LHCN-M2 (cell line): ENCODE measurements at regions not wholly inside any gene's neighbourhood (a gene's known extent, or its start where the extent isn't known, plus 50 kb on each side); places are given as distances from the start of the nearest gene placed in this dataset.

ENCODE experiments used
- DNase-seq: peaks from one replicate; pipeline ENCODE4 v3.0.0-alpha.2; 2012; ENCODE audit warnings: low read depth

DNA sequence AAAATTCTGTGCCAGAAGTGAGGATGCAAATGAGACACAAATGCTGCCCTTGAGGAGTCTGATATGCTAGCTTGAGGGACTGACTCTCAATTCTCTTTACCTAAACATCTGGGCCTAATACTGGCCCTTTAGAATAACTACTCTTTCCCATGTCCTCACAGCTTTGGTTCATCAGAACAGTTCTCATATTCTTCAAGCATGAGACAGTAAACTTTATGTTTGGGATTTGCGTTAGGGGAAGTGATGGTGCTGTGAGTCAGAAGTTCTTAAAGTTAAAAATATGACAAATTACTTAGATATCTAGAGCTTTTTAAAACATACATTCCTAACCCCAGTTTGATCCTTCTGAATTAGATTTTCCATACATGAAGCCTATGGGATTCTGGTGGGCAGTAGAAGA lies 665.0 kb upstream of the RGMB start:
- DNase-seq, result peak; percentile 92

DNA sequence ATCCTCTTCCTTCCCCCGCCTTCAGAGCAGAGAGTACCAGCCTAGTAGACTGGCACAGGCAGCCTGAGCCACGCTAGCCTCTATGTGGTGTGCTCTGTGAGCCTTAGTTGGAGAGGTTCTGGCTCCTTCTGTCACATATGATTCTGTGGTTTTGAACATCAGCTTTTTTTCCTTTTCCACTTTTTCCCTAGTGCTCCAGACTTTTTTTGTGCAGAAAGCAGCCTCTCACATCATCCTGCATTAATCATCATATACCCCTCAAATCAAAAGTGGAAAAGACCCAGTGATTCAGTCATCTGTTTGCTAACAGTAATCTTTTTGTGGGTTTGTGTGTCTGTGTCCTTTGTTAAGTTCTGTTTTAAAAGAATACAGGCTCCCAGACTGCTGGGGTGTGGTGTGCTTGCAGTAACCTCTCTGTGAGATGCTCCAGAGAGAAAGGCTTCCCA lies 663.9 kb upstream of the RGMB start:
- peak; percentile 97 for DNase-seq

DNA sequence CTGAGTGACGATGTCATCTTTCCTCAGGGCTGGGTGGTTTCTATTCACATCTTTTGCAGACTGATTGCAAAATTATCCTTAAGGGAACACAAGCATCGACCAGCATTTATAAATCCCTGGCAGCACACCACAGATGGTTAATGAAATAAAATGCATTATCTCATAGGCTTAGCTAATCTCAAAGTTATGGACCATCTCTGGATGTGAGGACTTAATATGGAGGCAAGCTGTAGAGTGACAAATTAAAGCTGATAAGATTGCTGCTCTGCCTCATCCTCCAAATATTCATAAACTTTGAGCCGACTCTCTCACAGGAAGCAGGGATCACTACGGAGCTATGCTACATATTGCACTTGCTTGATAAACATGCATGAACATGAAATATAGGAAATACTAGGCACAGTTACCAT lies 663.2 kb upstream of the RGMB start:
- DNase-seq, result peak; percentile 57

DNA sequence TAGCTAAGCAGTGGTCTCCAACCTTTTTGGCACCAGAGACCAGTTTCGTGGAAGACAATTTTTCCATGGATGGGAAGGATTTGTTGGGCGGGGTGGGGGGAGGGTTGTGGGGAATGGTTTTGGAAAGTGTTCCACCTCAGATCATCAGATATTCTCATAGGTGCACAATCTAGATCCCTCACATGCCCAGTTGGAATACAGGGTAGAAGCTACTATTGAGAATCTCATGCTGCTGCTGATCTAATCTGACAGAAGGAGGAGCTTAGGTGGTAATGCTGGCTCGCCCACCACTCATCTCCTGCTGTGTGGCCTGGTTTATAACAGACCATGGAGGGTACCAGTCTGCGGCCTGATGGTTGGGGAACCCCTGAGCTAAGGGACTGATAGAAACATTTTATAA lies 662.7 kb upstream of the RGMB start:
- no peak for DNase-seq

DNA sequence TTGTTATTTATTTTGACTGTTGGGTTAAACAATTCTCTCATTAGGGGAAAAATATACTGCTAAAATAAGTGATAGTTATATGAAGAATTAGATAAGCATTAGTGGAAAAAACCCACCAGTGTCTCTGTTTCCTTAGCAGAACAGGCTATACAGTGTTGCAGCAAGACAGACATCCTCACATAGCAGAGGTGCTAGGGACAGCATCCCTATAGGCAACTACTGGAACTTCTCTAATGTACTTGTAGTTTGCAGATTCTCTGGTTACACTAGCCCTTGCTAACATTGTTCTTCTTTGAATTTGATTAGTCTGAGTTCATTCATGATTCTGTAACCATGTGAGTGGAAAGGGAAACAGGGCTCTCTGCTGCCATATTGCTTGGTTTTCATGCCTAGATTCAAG lies 661.8 kb upstream of the RGMB start:
- no peak for DNase-seq

DNA sequence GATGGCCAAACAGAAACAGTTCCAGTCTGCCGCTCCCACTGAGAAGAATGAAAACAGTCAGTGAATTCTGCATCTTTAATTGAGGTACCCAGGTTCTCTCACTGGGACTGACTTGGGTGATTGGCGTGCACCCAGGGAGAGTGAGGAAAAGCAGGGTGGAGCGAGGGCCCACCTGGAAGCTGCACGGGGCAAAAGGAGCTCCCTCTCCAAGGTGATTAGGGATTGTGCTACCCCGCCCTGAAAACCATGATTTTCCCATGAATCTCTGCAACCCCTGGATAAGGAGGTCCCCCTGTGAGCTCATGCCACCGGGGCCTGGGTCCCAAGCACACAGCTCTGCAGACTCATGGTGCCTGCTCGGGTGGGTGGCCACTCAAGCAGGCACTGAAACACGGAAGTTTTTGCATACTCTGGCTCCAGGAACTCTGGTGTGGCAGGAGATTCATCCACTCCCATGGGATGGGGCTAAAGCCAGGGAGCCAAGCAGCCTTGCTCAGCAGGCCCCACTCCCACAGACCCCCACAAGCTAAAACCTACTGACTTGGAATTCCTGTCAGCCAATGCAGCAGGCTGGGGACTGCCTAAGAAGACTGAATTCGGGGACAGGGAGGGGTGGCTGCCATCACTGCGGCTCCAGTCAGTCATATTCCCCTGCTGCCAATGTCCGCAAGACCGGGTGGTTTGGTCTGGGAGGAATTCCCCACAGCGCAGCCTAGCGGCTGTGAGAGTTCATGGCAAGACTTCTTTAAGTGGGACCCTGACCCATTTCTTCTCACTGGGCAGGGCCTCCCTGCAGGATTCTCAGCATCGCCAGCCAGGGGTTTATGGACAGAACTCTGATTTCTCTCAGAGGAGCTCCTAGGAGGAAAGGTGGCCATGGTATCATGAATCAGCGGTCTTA lies 652.2 kb upstream of the RGMB start:
- DNase-seq, result no peak

GRCh38 chr5:98128271-98128670 lies 645.2 kb upstream of the RGMB start:
- DNase-seq, result peak; percentile 10

GRCh38 chr5:98128846-98129245 lies 644.6 kb upstream of the RGMB start:
- no peak for DNase-seq

DNA sequence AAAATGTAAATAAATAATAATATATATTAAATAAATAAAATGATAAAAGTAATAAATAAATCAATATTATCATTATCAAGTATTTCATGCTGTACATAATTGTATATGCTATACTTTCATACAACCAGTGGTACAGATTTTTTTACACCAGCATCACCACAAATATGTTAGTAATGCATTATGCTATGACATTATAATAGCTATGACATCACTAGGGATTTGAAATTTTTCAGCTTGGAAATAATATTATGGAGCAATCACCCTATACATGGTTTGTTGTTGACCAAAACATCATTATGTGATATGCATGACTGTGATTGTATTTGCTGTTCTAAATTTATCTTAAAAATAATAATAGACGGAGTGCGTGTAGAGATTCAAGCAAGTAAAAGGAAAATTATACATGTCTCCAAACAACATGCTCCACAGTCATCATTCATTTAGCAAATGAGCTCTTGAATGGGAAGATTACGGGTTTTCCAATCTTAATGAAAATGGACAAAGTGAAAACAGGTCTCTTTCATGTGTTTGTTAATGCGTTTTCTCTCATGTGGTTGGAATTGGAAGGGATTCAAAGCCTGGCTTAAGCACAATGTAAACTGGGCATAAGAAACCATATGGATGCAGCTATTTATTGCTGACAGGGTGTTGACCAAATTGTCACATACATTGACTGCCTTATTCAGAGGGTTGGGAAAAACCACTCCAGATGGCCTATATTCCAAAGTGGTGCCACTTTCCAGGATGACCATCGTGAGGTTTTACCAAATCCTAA lies 643.0 kb upstream of the RGMB start:
- DNase-seq, result no peak

- DNase-seq, result no peak
Measured at GRCh38 chr5:98144116-98144515, 629.3 kb upstream of the RGMB start.

- DNase-seq, result no peak
Measured at GRCh38 chr5:98144710-98145109, 628.8 kb upstream of the RGMB start.

- DNase-seq, result no peak
Measured at GRCh38 chr5:98157368-98157767, 616.1 kb upstream of the RGMB start.

GRCh38 chr5:98158440-98158839 lies 615.0 kb upstream of the RGMB start:
- DNase-seq, result no peak

GRCh38 chr5:98163796-98164493 lies 609.5 kb upstream of the RGMB start:
- no peak for DNase-seq

GRCh38 chr5:98168871-98169270 lies 604.6 kb upstream of the RGMB start:
- no peak for DNase-seq

DNA sequence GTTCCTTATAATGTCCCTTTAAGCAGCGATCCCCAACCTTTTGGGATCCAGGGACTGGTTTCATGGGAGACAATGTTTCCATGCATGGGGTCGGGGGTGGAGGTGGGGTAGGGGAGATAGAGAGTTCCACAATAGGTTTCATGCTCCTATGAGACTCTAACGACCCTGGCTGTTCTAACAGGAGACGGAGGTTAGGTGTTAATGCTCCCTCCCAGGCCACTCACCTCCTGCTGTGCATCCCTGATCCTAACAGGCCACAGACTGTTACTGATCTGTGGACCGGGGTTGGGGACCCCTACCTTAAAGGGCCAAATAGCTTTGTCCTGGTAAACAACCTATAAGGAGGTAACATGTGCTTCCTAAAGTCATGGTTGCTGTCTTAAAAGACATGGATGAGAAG lies 602.5 kb upstream of the RGMB start:
- DNase-seq, result no peak

DNA sequence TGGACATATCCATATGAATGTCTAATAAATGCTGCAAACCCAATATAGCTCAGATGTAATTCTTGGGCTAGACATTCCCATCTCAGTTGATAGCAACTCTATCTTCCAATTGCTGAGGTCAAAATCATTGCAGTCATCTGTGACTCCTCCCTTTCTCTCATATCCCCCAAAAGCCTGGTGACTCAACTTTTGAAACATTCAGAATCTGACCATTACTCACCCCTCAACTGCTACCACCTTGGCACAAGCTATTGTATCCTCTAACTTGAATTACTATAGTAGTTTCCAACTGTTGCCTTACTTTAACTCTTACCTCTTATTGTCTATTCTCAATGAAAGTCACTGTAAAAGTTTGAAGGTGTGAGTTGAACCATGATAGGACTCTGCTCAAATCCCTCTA lies 600.1 kb upstream of the RGMB start:
- peak; percentile 78 for DNase-seq

- no peak for DNase-seq
Measured at GRCh38 chr5:98175474-98175873, 598.0 kb upstream of the RGMB start.

DNA sequence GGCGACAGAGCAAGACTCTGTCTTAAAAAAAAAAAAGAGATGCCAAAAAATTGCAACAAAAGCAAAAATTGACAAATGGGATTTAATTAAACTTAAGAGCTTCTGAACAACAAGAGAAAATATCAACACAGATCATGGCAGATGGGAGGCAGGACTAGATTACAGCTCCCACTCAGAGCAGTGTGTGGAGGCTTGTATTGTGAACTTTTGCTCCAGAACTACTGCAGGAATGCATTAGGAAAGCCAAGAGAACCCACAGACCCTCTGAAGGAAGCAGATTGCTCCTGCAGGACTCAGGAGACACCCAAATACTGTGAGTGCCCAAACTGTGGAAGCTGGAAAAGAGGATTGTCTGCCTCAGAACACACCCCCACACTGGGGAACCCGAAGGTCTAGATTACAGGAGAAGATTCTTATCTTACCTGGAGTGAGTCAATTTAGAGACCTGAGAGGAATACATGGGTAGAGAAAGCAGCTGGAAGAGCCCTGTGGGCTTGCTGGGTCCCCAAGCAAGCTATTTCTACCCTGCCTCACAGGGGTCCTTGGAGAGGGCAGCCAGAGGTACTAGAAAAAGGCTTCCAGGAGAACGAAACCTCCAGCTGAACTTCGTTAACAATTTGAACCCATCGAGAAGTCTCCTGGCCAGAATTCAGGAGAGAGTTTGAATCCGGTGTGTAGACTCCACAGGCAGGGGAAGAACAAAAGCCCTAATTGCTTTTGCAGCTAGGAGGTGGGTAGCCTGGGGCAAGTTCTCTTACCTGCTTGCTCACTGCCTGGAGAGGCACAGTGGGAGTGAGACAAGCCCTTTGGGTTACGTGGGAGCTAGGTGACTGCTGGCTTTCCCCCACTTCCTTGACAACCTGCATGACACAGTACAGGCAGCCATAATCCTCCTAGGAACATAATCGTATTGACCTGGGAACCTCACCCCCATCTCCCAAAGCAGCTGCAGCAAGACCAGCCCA lies 593.4 kb upstream of the RGMB start:
- no peak for DNase-seq

- no peak for DNase-seq
Measured at GRCh38 chr5:98186128-98186527, 587.3 kb upstream of the RGMB start.

DNA sequence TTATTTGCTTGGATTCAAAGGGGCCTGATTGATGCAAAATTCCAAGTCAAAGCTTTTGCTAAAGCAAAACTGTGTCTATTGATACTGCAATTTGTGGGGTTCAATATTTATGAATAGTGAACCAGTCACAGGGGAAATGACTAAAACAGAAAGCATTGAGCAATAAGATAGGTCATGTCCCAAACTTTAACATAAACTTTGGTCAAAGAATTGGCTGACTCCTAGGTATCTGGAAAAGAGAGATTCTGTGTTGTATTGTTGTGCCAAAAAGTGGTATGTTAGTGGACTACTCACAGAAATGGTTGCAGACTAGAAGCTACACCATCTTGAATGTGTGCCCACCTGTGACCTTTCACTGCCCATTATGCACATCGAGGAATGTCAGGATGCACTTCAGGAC lies 585.5 kb upstream of the RGMB start:
- no peak for DNase-seq
